HL-60 (cell line): ENCODE measurements at regions not wholly inside any gene's neighbourhood (a gene's known extent, or its start where the extent isn't known, plus 50 kb on each side); places are given as distances from the start of the nearest gene placed in this dataset.

ENCODE experiments used
- DNase-seq, 2 experiments: peaks; one replicate each; pipeline ENCODE4 v3.0.0-alpha.2; 2010 to 2020; ENCODE audit warnings: low read depth in 1 of 2, low spot score in 1 of 2
- H3K27ac ChIP-seq: fragments of 250-450 bp; sonication (Bioruptor Pico); replicated peaks from 2 replicates; pipeline ENCODE4 v1.5.1; 2020; ENCODE audit warnings: mild to moderate bottlenecking, moderate library complexity
- H3K27me3 ChIP-seq: fragments of 250-450 bp; sonication (Bioruptor Pico); 2 replicates; pipeline ENCODE4 v1.5.1; 2021; ENCODE audit warnings: mild to moderate bottlenecking, moderate library complexity; ENCODE audit not compliant: insufficient read depth, poor library complexity, severe bottlenecking
- H3K4me3 ChIP-seq: replicated peaks from 2 replicates; pipeline ENCODE4 v1.5.1; 2011; ENCODE audit warnings: mild to moderate bottlenecking, control low read depth, low read length; ENCODE audit not compliant: insufficient read depth
- GABPA ChIP-seq: IDR thresholded peaks from 2 replicates; pipeline ENCODE4 v1.6.1; 2012; ENCODE audit warnings: low read depth
- POLR2AphosphoS5 ChIP-seq: IDR thresholded peaks from 2 replicates; pipeline ENCODE4 v1.6.1; 2012; ENCODE audit warnings: low read depth
- SPI1 ChIP-seq: IDR thresholded peaks from 2 replicates; pipeline ENCODE4 v1.6.1; 2012; ENCODE audit warnings: low read depth, mild to moderate bottlenecking, borderline replicate concordance
- TF ChIP-seq, protein P1 (sequence below): IDR thresholded peaks from one replicate; pipeline ENCODE4 v1.5.1; 2011; ENCODE audit warnings: low read length, control low read depth, inconsistent platforms; ENCODE audit not compliant: insufficient read depth
- TF ChIP-seq, protein P2 (sequence below): IDR thresholded peaks from 2 replicates; pipeline ENCODE4 v1.6.1; 2012; ENCODE audit warnings: low read depth; ENCODE audit not compliant: insufficient replicate concordance

DNA sequence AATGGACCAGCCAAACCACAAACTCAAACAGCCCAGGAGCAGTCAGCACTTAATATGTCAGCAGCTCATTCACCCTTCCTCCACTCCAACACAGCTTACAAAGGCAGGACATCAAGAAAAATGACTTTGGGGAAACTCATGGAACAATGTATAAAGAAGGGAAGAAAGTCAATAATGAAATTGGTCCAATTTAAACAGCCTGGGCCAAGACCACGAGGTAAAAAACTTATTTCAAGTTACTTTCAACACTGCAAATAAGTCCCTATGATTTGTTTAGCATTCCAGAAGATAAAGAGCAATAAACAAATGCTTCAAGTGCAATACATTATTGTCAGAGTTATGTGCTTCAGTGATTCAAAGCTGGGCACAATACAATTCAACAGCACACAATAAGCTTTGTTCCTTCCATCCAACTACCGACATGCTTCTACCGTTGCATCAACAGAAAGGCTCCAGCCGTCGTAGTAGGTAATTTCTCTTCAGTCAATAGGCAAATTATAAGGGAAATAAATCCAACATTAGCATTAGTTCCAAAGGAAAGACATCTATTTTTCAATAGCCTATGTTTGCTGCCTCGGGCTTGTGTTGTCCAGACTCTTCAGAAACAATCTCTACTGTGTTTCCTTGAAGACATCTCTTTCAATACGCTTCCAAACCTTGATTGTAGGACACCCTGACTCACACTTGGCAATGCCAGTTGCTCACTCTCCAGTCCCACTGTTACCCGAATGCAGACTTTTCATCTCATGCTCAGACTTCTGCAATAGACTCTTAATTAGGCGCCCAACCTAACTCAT lies 225.7 kb downstream of the NUAK1 start:
- no peak overlapping the region for H3K4me3 ChIP-seq
- H3K27me3 ChIP-seq = no peaks in the 10 kb centered on the region
- no peak for DNase-seq
- no peak overlapping the region for H3K27ac ChIP-seq
- no peak for TF ChIP-seq POLR2AphosphoS5

DNA sequence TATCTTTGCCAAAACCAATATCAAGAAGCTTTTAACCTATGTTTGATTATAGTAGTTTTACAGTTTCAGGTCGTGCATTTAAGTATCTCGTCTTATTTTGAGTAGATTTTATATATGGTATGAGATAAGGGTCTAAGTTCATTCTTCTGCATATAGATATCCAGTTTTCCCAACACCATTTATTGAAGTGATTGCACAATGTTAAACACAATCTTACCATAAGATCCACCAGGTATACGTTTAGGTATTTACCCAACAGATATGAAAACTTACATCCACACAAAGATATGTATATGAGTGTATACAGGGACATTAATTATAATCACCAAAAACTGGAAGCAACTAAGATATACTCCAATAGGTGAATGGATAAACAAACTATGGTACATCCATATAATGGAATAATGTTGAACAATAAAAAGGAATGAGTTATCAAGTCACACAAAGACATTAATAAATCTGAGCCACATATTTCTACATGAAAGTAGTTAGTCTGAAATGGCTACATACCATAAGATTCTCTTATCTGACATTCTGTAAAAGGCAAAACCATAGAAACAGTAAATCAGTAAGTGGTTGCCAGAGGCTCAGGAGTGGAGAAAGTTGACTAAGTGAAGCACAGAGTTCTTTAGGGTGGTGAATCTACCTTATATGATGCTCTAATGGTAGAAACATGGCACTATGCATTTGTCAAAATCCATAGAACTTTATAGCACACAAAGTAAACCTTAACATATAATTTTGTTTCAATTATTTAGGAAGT lies 222.6 kb downstream of the NUAK1 start:
- H3K27me3 ChIP-seq = no peaks in the 10 kb centered on the region
- no peak overlapping the region for H3K27ac ChIP-seq
- no peak overlapping the region for H3K4me3 ChIP-seq
- no peak for DNase-seq
- TF ChIP-seq, protein P1, sequence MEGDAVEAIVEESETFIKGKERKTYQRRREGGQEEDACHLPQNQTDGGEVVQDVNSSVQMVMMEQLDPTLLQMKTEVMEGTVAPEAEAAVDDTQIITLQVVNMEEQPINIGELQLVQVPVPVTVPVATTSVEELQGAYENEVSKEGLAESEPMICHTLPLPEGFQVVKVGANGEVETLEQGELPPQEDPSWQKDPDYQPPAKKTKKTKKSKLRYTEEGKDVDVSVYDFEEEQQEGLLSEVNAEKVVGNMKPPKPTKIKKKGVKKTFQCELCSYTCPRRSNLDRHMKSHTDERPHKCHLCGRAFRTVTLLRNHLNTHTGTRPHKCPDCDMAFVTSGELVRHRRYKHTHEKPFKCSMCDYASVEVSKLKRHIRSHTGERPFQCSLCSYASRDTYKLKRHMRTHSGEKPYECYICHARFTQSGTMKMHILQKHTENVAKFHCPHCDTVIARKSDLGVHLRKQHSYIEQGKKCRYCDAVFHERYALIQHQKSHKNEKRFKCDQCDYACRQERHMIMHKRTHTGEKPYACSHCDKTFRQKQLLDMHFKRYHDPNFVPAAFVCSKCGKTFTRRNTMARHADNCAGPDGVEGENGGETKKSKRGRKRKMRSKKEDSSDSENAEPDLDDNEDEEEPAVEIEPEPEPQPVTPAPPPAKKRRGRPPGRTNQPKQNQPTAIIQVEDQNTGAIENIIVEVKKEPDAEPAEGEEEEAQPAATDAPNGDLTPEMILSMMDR = no peak
- TF ChIP-seq, protein P2, sequence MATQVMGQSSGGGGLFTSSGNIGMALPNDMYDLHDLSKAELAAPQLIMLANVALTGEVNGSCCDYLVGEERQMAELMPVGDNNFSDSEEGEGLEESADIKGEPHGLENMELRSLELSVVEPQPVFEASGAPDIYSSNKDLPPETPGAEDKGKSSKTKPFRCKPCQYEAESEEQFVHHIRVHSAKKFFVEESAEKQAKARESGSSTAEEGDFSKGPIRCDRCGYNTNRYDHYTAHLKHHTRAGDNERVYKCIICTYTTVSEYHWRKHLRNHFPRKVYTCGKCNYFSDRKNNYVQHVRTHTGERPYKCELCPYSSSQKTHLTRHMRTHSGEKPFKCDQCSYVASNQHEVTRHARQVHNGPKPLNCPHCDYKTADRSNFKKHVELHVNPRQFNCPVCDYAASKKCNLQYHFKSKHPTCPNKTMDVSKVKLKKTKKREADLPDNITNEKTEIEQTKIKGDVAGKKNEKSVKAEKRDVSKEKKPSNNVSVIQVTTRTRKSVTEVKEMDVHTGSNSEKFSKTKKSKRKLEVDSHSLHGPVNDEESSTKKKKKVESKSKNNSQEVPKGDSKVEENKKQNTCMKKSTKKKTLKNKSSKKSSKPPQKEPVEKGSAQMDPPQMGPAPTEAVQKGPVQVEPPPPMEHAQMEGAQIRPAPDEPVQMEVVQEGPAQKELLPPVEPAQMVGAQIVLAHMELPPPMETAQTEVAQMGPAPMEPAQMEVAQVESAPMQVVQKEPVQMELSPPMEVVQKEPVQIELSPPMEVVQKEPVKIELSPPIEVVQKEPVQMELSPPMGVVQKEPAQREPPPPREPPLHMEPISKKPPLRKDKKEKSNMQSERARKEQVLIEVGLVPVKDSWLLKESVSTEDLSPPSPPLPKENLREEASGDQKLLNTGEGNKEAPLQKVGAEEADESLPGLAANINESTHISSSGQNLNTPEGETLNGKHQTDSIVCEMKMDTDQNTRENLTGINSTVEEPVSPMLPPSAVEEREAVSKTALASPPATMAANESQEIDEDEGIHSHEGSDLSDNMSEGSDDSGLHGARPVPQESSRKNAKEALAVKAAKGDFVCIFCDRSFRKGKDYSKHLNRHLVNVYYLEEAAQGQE = no peak
- no peak for TF ChIP-seq SPI1
- no peak for TF ChIP-seq POLR2AphosphoS5
- TF ChIP-seq GABPA = no peak

DNA sequence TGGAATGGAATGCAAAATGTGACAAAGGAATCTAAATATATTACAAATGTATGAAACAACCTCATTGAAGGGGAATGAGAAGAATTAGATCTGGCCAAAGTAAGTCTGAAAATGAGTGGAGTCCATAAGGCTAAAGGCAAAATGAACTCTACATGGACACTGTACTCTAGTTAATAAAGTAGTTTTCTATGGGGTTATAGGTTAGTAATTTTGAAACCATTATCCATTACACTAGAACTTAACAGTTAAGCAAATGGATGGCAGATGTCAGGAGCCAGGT lies 222.1 kb downstream of the NUAK1 start:
- DNase-seq = no peak
- no peaks in the 10 kb centered on the region for H3K27me3 ChIP-seq
- no peak overlapping the region for H3K27ac ChIP-seq
- TF ChIP-seq, protein P1 = no peak
- no peak for TF ChIP-seq SPI1
- no peak for TF ChIP-seq GABPA
- H3K4me3 ChIP-seq = no peak overlapping the region

DNA sequence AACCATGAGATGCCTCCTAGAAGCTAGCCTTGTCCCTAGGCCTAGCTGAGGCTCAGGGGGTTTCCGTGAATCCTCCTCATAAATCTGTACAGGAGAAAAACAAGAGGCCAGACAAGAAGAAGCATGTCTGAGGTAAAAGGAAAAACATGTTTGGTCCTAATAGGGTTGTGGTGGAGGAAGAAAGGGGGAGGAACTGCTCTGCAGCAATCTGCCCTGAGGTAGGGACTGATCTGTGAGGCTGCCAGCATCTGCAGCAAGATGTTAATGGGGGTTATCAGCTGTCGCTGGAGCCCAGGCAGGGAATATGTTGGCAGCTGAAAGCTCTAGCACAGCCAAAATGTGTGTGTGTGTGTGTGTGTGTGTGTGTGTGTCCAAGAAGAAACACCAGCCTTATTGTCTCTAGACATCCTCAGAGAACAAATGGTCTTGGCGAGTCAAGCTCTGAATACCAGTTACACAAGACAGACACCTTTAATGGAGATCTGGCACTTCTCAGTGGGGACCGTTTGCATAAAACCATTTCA lies 218.5 kb downstream of the NUAK1 start:
- TF ChIP-seq SPI1 (no peak), GABPA (no peak), POLR2AphosphoS5 (no peak)
- TF ChIP-seq, protein P1 = no peak
- TF ChIP-seq, protein P2 = no peak
- no peak overlapping the region for H3K4me3 ChIP-seq
- no peaks in the 10 kb centered on the region for H3K27me3 ChIP-seq
- no peak overlapping the region for H3K27ac ChIP-seq
- no peak for DNase-seq
